ENCODE measurements at regions not wholly inside any gene's neighbourhood (a gene's known extent, or its start where the extent isn't known, plus 50 kb on each side); places are given as distances from the start of the nearest gene placed in this dataset.

DNA sequence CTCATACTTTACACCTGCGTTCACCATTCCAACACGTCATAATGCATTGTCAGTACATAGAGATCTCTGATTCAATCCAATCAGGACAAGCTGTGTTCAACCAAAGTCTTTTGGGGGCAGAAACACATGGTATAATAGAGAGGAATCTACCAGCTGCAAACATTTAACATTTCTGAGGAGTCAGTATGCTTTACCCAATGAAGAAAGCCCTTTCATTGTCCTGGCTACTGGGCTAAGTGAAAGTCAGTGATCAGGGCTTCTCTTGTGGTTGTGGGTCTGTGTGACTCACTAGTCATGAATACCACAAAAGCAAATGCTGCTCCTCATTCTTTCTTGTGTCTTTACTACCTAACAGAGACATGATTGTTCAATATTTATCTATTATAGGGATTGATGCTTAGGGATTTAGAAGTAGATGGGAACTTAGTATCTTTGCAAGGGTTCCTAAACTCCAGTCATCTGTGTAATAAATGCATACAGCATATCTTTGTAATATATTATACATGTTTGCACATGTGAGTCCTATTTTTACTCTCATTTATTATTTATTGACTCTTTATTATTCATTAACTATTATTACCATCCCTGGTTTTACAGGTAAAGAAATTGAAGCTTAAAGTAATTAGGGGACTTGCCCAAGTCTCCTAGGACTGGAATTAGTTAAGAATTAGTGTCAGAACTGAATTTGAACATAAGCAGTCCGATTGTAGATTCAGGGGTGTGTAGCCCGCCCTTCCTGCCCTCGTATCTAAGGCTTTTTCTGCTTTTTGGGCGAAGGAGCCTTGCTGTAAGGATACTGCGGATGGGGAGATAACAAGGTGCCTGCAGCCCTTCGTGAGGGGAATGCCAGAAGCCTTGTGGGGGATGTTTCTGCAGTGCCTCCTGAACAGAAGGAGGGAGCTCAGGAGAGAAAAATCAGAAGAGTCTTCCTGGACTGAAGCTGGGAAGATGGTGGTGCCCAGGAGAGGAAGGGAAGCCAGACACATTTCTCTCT, 353.1 kb upstream of the BOD1L1 start (continued):
- TF ChIP-seq, protein P1, sequence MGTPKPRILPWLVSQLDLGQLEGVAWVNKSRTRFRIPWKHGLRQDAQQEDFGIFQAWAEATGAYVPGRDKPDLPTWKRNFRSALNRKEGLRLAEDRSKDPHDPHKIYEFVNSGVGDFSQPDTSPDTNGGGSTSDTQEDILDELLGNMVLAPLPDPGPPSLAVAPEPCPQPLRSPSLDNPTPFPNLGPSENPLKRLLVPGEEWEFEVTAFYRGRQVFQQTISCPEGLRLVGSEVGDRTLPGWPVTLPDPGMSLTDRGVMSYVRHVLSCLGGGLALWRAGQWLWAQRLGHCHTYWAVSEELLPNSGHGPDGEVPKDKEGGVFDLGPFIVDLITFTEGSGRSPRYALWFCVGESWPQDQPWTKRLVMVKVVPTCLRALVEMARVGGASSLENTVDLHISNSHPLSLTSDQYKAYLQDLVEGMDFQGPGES (IDR thresholded peaks at IDR 0.05; ENCODE audit: low read depth, low read length): no peak
- TF ChIP-seq NFIC (IDR thresholded peaks at IDR 0.05; ENCODE audit: borderline replicate concordance) (peak; percentile 56; the same call in 1 of the 2 replicates), TEAD4 (IDR thresholded peaks at IDR 0.05; ENCODE audit: borderline replicate concordance, insufficient read depth) (peak; percentile 68), FOSL2 (IDR thresholded peaks at IDR 0.05; ENCODE audit: borderline replicate concordance, low read depth) (peak; percentile 70; the same call in 1 of the 2 replicates), EZH2phosphoT487 (IDR thresholded peaks at IDR 0.05; ENCODE audit: borderline replicate concordance, low read depth) (no peak), TCF12 (IDR thresholded peaks at IDR 0.05) (peak; percentile 96), SIN3A (IDR thresholded peaks at IDR 0.05; ENCODE audit: borderline replicate concordance, low read depth, low read length) (peak; percentile 65; the same call in 1 of the 2 replicates), ELF1 (IDR thresholded peaks at IDR 0.05) (no peak), POLR2AphosphoS5 (IDR thresholded peaks at IDR 0.05; ENCODE audit: low read depth, low read length) (peak; percentile 51; the same call in 1 of the 2 replicates), YY1 (IDR thresholded peaks at IDR 0.05; ENCODE audit: low read depth) (no peak), EP300 (IDR thresholded peaks at IDR 0.05; ENCODE audit: borderline replicate concordance in 1 of 2, low read depth in 1 of 2, low read length in 1 of 2) (peak in 1 of 2 experiments; percentile 76; a peak in 2 of 4 replicates)
- TF ChIP-seq, protein P2, sequence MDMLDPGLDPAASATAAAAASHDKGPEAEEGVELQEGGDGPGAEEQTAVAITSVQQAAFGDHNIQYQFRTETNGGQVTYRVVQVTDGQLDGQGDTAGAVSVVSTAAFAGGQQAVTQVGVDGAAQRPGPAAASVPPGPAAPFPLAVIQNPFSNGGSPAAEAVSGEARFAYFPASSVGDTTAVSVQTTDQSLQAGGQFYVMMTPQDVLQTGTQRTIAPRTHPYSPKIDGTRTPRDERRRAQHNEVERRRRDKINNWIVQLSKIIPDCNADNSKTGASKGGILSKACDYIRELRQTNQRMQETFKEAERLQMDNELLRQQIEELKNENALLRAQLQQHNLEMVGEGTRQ (IDR thresholded peaks at IDR 0.05; ENCODE audit: borderline replicate concordance, low read depth, low read length): no peak
- TF ChIP-seq, protein P3, sequence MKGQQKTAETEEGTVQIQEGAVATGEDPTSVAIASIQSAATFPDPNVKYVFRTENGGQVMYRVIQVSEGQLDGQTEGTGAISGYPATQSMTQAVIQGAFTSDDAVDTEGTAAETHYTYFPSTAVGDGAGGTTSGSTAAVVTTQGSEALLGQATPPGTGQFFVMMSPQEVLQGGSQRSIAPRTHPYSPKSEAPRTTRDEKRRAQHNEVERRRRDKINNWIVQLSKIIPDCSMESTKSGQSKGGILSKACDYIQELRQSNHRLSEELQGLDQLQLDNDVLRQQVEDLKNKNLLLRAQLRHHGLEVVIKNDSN (IDR thresholded peaks at IDR 0.05; ENCODE audit: borderline replicate concordance, low read depth): no peak
- TF ChIP-seq, protein P4, sequence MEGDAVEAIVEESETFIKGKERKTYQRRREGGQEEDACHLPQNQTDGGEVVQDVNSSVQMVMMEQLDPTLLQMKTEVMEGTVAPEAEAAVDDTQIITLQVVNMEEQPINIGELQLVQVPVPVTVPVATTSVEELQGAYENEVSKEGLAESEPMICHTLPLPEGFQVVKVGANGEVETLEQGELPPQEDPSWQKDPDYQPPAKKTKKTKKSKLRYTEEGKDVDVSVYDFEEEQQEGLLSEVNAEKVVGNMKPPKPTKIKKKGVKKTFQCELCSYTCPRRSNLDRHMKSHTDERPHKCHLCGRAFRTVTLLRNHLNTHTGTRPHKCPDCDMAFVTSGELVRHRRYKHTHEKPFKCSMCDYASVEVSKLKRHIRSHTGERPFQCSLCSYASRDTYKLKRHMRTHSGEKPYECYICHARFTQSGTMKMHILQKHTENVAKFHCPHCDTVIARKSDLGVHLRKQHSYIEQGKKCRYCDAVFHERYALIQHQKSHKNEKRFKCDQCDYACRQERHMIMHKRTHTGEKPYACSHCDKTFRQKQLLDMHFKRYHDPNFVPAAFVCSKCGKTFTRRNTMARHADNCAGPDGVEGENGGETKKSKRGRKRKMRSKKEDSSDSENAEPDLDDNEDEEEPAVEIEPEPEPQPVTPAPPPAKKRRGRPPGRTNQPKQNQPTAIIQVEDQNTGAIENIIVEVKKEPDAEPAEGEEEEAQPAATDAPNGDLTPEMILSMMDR (IDR thresholded peaks at IDR 0.05): no peak
- TF ChIP-seq, protein P5, sequence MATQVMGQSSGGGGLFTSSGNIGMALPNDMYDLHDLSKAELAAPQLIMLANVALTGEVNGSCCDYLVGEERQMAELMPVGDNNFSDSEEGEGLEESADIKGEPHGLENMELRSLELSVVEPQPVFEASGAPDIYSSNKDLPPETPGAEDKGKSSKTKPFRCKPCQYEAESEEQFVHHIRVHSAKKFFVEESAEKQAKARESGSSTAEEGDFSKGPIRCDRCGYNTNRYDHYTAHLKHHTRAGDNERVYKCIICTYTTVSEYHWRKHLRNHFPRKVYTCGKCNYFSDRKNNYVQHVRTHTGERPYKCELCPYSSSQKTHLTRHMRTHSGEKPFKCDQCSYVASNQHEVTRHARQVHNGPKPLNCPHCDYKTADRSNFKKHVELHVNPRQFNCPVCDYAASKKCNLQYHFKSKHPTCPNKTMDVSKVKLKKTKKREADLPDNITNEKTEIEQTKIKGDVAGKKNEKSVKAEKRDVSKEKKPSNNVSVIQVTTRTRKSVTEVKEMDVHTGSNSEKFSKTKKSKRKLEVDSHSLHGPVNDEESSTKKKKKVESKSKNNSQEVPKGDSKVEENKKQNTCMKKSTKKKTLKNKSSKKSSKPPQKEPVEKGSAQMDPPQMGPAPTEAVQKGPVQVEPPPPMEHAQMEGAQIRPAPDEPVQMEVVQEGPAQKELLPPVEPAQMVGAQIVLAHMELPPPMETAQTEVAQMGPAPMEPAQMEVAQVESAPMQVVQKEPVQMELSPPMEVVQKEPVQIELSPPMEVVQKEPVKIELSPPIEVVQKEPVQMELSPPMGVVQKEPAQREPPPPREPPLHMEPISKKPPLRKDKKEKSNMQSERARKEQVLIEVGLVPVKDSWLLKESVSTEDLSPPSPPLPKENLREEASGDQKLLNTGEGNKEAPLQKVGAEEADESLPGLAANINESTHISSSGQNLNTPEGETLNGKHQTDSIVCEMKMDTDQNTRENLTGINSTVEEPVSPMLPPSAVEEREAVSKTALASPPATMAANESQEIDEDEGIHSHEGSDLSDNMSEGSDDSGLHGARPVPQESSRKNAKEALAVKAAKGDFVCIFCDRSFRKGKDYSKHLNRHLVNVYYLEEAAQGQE (IDR thresholded peaks at IDR 0.05; ENCODE audit: low read depth, low read length): no peak

Data from SK-N-SH (cell line).